ENCODE measurements at regions not wholly inside any gene's neighbourhood (a gene's known extent, or its start where the extent isn't known, plus 50 kb on each side); places are given as distances from the start of the nearest gene placed in this dataset.

- intact Hi-C loops (cut with DNase I) = no loop called here
- H3K36me3 ChIP-seq = no peaks in the 10 kb centered on the region
- H3K27ac ChIP-seq (replicated peaks in 1 of 4) = no peak overlapping the region
- peaks cover 0 to 4% (median 0%) of the 10 kb centered on the region in 4 donors for H3K4me1 ChIP-seq
- DNase-seq (ENCODE audit: extremely low spot score) = no peak
- WGBS = 77% methylated on average over 4 of the region's 4 CpGs
- H3K4me3 ChIP-seq = no peak overlapping the region
- no peaks in the 10 kb centered on the region for H3K27me3 ChIP-seq
- TF ChIP-seq POLR2A (IDR thresholded peaks at IDR 0.05; ENCODE audit: low read depth) = no peak
- H3K9me3 ChIP-seq = peaks cover 0 to 9% (median 4%) of the 10 kb centered on the region in 4 donors
Measured at GRCh38 chr16:65671071-65671470, 549.2 kb upstream of the CDH11 start.

DNA sequence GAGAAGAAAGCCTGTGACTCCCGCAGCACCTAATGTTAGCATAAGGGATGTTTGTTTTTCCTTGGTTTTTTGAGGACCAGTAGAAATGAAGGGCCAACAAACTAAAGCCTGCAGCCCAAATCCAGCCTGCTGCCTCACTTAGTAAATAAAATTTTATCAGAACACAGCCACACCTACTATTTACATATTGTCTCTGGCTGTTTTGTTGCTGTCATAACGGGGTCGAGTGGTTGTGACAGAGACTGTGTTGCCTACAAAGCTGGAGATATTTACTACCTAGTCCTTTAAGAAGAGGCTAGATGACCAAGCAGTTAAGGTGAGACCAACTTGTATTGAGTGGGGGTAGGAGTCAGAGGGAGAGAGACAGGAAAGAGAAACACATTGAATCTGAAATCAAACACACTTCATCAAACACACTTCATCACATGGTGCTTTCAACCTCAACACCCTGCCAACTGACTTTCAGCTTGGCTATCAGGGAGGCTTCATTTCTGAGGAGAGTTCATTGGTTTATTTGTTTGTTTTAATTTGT is 546.3 kb upstream of the CDH11 start:
- Histone ChIP-seq H3K27me3 (no peaks in the 10 kb centered on the region), H3K9me3 (peaks cover 0 to 9% (median 4%) of the 10 kb centered on the region in 4 donors), H3K4me3 (no peak overlapping the region), H3K4me1 (no peaks in the 10 kb centered on the region), H3K36me3 (no peaks in the 10 kb centered on the region), H3K27ac (replicated peaks in 1 of 4) (no peak overlapping the region)
- WGBS = 88% methylated on average over 3 of the region's 3 CpGs
- intact Hi-C loops (cut with DNase I) = no loop called here
- no peak for TF ChIP-seq POLR2AphosphoS5 (IDR thresholded peaks at IDR 0.05)
- TF ChIP-seq POLR2A (IDR thresholded peaks at IDR 0.05; ENCODE audit: low read depth) = no peak
- TF ChIP-seq EP300 (IDR thresholded peaks at IDR 0.05) = no peak
- no peak for TF ChIP-seq CTCF (IDR thresholded peaks at IDR 0.05)
- DNase-seq (ENCODE audit: extremely low spot score) = no peak

DNA sequence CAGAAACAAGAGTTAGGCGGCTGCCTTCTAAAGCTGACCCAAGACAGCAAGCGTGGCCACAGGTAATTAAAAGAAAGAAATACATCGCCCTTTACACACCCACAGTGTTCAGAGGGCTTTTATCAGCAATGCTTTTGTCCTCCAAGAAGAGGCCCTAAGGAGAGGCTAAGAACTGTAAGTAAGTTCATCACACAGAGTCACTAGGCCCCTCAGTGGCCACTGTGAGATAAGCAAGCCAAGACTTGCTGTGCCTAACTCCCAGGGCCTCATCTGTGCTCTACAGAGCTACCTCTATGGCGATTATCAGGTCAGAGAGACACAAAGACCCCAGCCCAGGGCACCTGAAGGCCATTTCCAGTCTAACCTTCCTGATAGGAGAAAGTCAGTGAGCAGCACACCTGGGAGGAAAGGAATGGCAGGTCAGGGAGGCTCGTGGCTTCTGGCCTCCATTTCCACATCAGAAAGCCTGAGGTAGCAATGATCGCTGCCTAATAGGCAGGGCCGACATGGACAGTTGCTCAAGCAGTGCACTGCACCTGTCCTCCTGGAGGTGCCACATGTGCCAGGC is 545.2 kb upstream of the CDH11 start:
- no peaks in the 10 kb centered on the region for H3K27me3 ChIP-seq
- no peaks in the 10 kb centered on the region for H3K36me3 ChIP-seq
- no peak overlapping the region for H3K27ac ChIP-seq (replicated peaks in 1 of 4)
- peaks cover 0 to 6% (median 2%) of the 10 kb centered on the region in 4 donors for H3K9me3 ChIP-seq
- DNase-seq (ENCODE audit: extremely low spot score) = no peak
- intact Hi-C loops (cut with DNase I) = no loop called here
- no peak overlapping the region for H3K4me3 ChIP-seq
- TF ChIP-seq EP300 (IDR thresholded peaks at IDR 0.05) = no peak
- no peak for TF ChIP-seq CTCF (IDR thresholded peaks at IDR 0.05)
- no peak for TF ChIP-seq POLR2A (IDR thresholded peaks at IDR 0.05; ENCODE audit: low read depth)
- 94% methylated on average over 5 of the region's 7 CpGs for WGBS
- no peaks in the 10 kb centered on the region for H3K4me1 ChIP-seq

- Histone ChIP-seq H3K4me1 (no peaks in the 10 kb centered on the region), H3K9me3 (no peaks in the 10 kb centered on the region), H3K4me3 (no peak overlapping the region), H3K27me3 (no peaks in the 10 kb centered on the region), H3K27ac (replicated peaks in 1 of 4) (no peak overlapping the region), H3K36me3 (no peaks in the 10 kb centered on the region)
- 94% methylated on average over 9 of the region's 11 CpGs for WGBS
- TF ChIP-seq EP300 (IDR thresholded peaks at IDR 0.05) = no peak
- no peak for TF ChIP-seq POLR2A (IDR thresholded peaks at IDR 0.05; ENCODE audit: low read depth)
- no peak for TF ChIP-seq POLR2AphosphoS5 (IDR thresholded peaks at IDR 0.05)
- TF ChIP-seq CTCF (IDR thresholded peaks at IDR 0.05) = no peak
- intact Hi-C loops (cut with DNase I) = no loop called here
- no peak for DNase-seq (ENCODE audit: extremely low spot score)
Measured at GRCh38 chr16:65666132-65666941, 544.5 kb upstream of the CDH11 start.

GRCh38 chr16:65665586-65665985 is 543.7 kb upstream of the CDH11 start:
- H3K4me1 ChIP-seq = no peaks in the 10 kb centered on the region
- intact Hi-C loops (cut with DNase I) = no loop called here
- H3K36me3 ChIP-seq = no peaks in the 10 kb centered on the region
- no peaks in the 10 kb centered on the region for H3K9me3 ChIP-seq
- no peak overlapping the region for H3K27ac ChIP-seq (replicated peaks in 1 of 4)
- TF ChIP-seq POLR2A (IDR thresholded peaks at IDR 0.05; ENCODE audit: low read depth) = no peak
- H3K4me3 ChIP-seq = no peak overlapping the region
- DNase-seq (ENCODE audit: extremely low spot score) = no peak
- no peaks in the 10 kb centered on the region for H3K27me3 ChIP-seq
- 49% methylated on average over 3 of the region's 3 CpGs for WGBS
